ENCODE measurements at regions not wholly inside any gene's neighbourhood (a gene's known extent, or its start where the extent isn't known, plus 50 kb on each side); places are given as distances from the start of the nearest gene placed in this dataset.

DNA sequence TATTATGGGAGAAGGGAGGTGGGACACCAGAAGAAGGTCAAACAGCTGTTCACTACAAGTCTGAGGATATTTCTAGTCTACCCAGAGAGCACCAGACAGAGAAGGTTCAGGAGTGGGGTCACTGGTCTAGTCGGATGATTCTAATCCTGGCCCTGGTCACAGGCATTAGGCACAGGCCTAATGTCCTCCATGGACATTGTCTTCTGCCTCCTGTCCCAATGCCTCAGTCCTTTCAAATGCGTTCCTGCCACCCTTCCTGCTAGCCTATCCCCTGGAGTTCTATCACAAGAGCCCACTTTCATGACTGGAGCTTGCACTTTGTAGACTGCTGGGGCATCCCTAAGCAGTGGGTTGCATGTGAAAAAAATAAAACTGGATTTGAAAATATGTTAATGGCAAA lies 83.9 kb upstream of the PFN2 start:
- TF ChIP-seq DPF2 (IDR thresholded peaks at IDR 0.05): no peak
- no peak for TF ChIP-seq PAX8 (IDR thresholded peaks at IDR 0.05)
- no peak for TF ChIP-seq BHLHE40 (IDR thresholded peaks at IDR 0.05; ENCODE audit: borderline replicate concordance in 1 of 2, low read depth in 2 of 2, low read length in 1 of 2)
